Eye (tissue), 1 donor: ENCODE measurements at regions not wholly inside any gene's neighbourhood (a gene's known extent, or its start where the extent isn't known, plus 50 kb on each side); places are given as distances from the start of the nearest gene placed in this dataset.

ENCODE experiments used
- DNase-seq: peaks from one replicate; pipeline ENCODE4 v3.0.0-alpha.2; 2015

GRCh38 chr6:87847135-87847829, 145.2 kb upstream of the AKIRIN2 start:
- DNase-seq: no peak

- no peak for DNase-seq
Measured at GRCh38 chr6:87846434-87846833, 144.4 kb upstream of the AKIRIN2 start.

- DNase-seq: no peak
Measured at GRCh38 chr6:87840324-87840723, 138.3 kb upstream of the AKIRIN2 start.

GRCh38 chr6:87837876-87838275, 135.8 kb upstream of the AKIRIN2 start:
- no peak for DNase-seq

GRCh38 chr6:87837444-87837843, 135.4 kb upstream of the AKIRIN2 start:
- DNase-seq: no peak

GRCh38 chr6:87832025-87832825, 130.2 kb upstream of the AKIRIN2 start:
- DNase-seq: peak; percentile 36

GRCh38 chr6:87830907-87831306, 128.9 kb upstream of the AKIRIN2 start:
- no peak for DNase-seq

- no peak for DNase-seq
Measured at GRCh38 chr6:87829622-87830121, 127.6 kb upstream of the AKIRIN2 start.

GRCh38 chr6:87828044-87828443, 126.0 kb upstream of the AKIRIN2 start:
- DNase-seq: no peak

- DNase-seq: no peak
Measured at GRCh38 chr6:87827346-87827745, 125.3 kb upstream of the AKIRIN2 start.

GRCh38 chr6:87826424-87826823, 124.4 kb upstream of the AKIRIN2 start:
- DNase-seq: peak; percentile 12

GRCh38 chr6:87825821-87826221, 123.8 kb upstream of the AKIRIN2 start:
- peak; percentile 16 for DNase-seq

GRCh38 chr6:87824958-87825491, 123.0 kb upstream of the AKIRIN2 start:
- no peak for DNase-seq

- peak; percentile 30 for DNase-seq
Measured at GRCh38 chr6:87822011-87822410, 120.0 kb upstream of the AKIRIN2 start.

GRCh38 chr6:87820343-87820984, 118.4 kb upstream of the AKIRIN2 start:
- DNase-seq: no peak

GRCh38 chr6:87817183-87817582, 115.2 kb upstream of the AKIRIN2 start:
- DNase-seq: peak; percentile 27

- DNase-seq: no peak
Measured at GRCh38 chr6:87815449-87815848, 113.4 kb upstream of the AKIRIN2 start.

GRCh38 chr6:87808005-87808757, 106.1 kb upstream of the AKIRIN2 start:
- no peak for DNase-seq

- no peak for DNase-seq
Measured at GRCh38 chr6:87807475-87807874, 105.4 kb upstream of the AKIRIN2 start.

- peak; percentile 24 for DNase-seq
Measured at GRCh38 chr6:87806635-87807034, 104.6 kb upstream of the AKIRIN2 start.

GRCh38 chr6:87806099-87806498, 104.1 kb upstream of the AKIRIN2 start:
- DNase-seq: no peak

GRCh38 chr6:87803791-87804190, 101.8 kb upstream of the AKIRIN2 start:
- DNase-seq: no peak

GRCh38 chr6:87799651-87800050, 97.6 kb upstream of the AKIRIN2 start:
- no peak for DNase-seq
